ENCODE measurements at regions not wholly inside any gene's neighbourhood (a gene's known extent, or its start where the extent isn't known, plus 50 kb on each side); places are given as distances from the start of the nearest gene placed in this dataset.

GRCh38 chr1:29499104-29499650 lies 262.9 kb downstream of the PTPRU start:
- no peak for FAIRE-seq
- no peak for DNase-seq (ENCODE audit: insufficient read length, low spot score)

- no peak for DNase-seq (ENCODE audit: insufficient read length, low spot score)
- FAIRE-seq: no peak
Observed at GRCh38 chr1:29498126-29499103, 262.1 kb downstream of the PTPRU start.

- FAIRE-seq: no peak
Observed at GRCh38 chr1:29497395-29498125, 261.2 kb downstream of the PTPRU start.

GRCh38 chr1:29496701-29497100 lies 260.4 kb downstream of the PTPRU start:
- DNase-seq (ENCODE audit: insufficient read length, low spot score) (no peak), FAIRE-seq (no peak)

More at GRCh38 chr1:29497395-29498125, 261.2 kb downstream of the PTPRU start:
- DNase-seq (ENCODE audit: insufficient read length, low spot score): no peak

- DNase-seq (ENCODE audit: insufficient read length, low spot score) (no peak), FAIRE-seq (no peak)
Observed at GRCh38 chr1:29490204-29490934, 254.0 kb downstream of the PTPRU start.

GRCh38 chr1:29489471-29489870 lies 253.1 kb downstream of the PTPRU start:
- DNase-seq (ENCODE audit: insufficient read length, low spot score) (no peak), FAIRE-seq (no peak)

GRCh38 chr1:29488794-29489311 lies 252.5 kb downstream of the PTPRU start:
- DNase-seq (ENCODE audit: insufficient read length, low spot score) (no peak), FAIRE-seq (no peak)

GRCh38 chr1:29488086-29488793 lies 251.9 kb downstream of the PTPRU start:
- FAIRE-seq (no peak), DNase-seq (ENCODE audit: insufficient read length, low spot score) (no peak)

- DNase-seq (ENCODE audit: insufficient read length, low spot score): no peak
- FAIRE-seq: peak; percentile 77
Observed at GRCh38 chr1:29487291-29487690, 251.0 kb downstream of the PTPRU start.

GRCh38 chr1:29485096-29485925 lies 249.0 kb downstream of the PTPRU start:
- FAIRE-seq: no peak
- DNase-seq (ENCODE audit: insufficient read length, low spot score): no peak

GRCh38 chr1:29482991-29483390 lies 246.7 kb downstream of the PTPRU start:
- DNase-seq (ENCODE audit: insufficient read length, low spot score) (no peak), FAIRE-seq (no peak)

- FAIRE-seq (no peak), DNase-seq (ENCODE audit: insufficient read length, low spot score) (no peak)
Observed at GRCh38 chr1:29482064-29482463, 245.7 kb downstream of the PTPRU start.

GRCh38 chr1:29481031-29481430 lies 244.7 kb downstream of the PTPRU start:
- no peak for DNase-seq (ENCODE audit: insufficient read length, low spot score)
- no peak for FAIRE-seq

GRCh38 chr1:29478879-29479278 lies 242.6 kb downstream of the PTPRU start:
- FAIRE-seq: no peak
- DNase-seq (ENCODE audit: insufficient read length, low spot score): no peak

- FAIRE-seq: no peak
- DNase-seq (ENCODE audit: insufficient read length, low spot score): no peak
Observed at GRCh38 chr1:29478151-29478791, 241.9 kb downstream of the PTPRU start.

GRCh38 chr1:29475326-29475725 lies 239.0 kb downstream of the PTPRU start:
- no peak for DNase-seq (ENCODE audit: insufficient read length, low spot score)
- FAIRE-seq: no peak

GRCh38 chr1:29474274-29475244 lies 238.2 kb downstream of the PTPRU start:
- FAIRE-seq (no peak), DNase-seq (ENCODE audit: insufficient read length, low spot score) (no peak)
